SU-DHL-6 (cell line): ENCODE measurements at regions not wholly inside any gene's neighbourhood (a gene's known extent, or its start where the extent isn't known, plus 50 kb on each side); places are given as distances from the start of the nearest gene placed in this dataset.

Experiments used
- H2AFZ ChIP-seq: fragments of 200-600 bp; sonication (generic); 2 replicates; pipeline ENCODE4 v1.6.1; 2014; ENCODE audit warnings: low read depth, mild to moderate bottlenecking, moderate library complexity, mixed read lengths, antibody characterized with exemption, low read length; ENCODE audit not compliant: severe bottlenecking
- H3F3A ChIP-seq: fragments of 200-600 bp; shearing (Covaris generic); 2 replicates; pipeline ENCODE4 v1.6.0; 2016; ENCODE audit warnings: antibody characterized with exemption, mild to moderate bottlenecking; ENCODE audit not compliant: insufficient read depth
- H3K27ac ChIP-seq: fragments of 200-600 bp; sonication (generic); 2 replicates; pipeline ENCODE4 v1.5.1; 2016; ENCODE audit warnings: low read depth, mild to moderate bottlenecking, low read length, moderate library complexity, mixed read lengths
- H3K27me3 ChIP-seq: fragments of 200-600 bp; sonication (generic), shearing (Covaris generic); 2 replicates; pipeline ENCODE4 v1.6.0; 2014; ENCODE audit warnings: mild to moderate bottlenecking, low read length
- H3K36me3 ChIP-seq: fragments of 200-600 bp; sonication (generic); 2 replicates; pipeline ENCODE4 v1.6.1; 2014; ENCODE audit warnings: mild to moderate bottlenecking, low read length, mixed read lengths
- H3K4me2 ChIP-seq: fragments of 300-600, 200-600 bp; shearing (Covaris generic), sonication (generic); 2 replicates; pipeline ENCODE4 v1.6.0; 2014; ENCODE audit warnings: low read length, low read depth, mild to moderate bottlenecking; ENCODE audit not compliant: poor library complexity, severe bottlenecking
- H3K4me3 ChIP-seq: fragments of 200-600 bp; sonication (generic); 2 replicates; pipeline ENCODE4 v1.5.1; 2014; ENCODE audit warnings: antibody characterized with exemption, low read length, mild to moderate bottlenecking, mixed read lengths; ENCODE audit not compliant: insufficient read depth, poor library complexity, severe bottlenecking
- H3K79me2 ChIP-seq: fragments of 200-600 bp; sonication (generic); 2 replicates; pipeline ENCODE4 v1.6.1; 2014; ENCODE audit warnings: mild to moderate bottlenecking, low read length, moderate library complexity; ENCODE audit not compliant: insufficient read depth
- H3K9ac ChIP-seq: fragments of 200-600 bp; sonication (generic); 2 replicates; pipeline ENCODE4 v1.7.0; 2014; ENCODE audit warnings: mild to moderate bottlenecking, low read length
- H3K9me2 ChIP-seq: fragments of 200-600 bp; sonication (generic); replicated peaks from 2 replicates; pipeline ENCODE4 v1.6.1; 2014; ENCODE audit warnings: low read length; ENCODE audit not compliant: insufficient read depth
- H3K9me3 ChIP-seq: fragments of 200-600 bp; sonication (generic); 2 replicates; pipeline ENCODE4 v1.6.1; 2014; ENCODE audit warnings: low read length, mixed read lengths; ENCODE audit not compliant: insufficient read depth
- H4K20me1 ChIP-seq: fragments of 200-600 bp; sonication (generic); 2 replicates; pipeline ENCODE4 v1.6.1; 2014; ENCODE audit warnings: low read depth, mild to moderate bottlenecking, antibody characterized with exemption, low read length, moderate library complexity, mixed read lengths
- CTCF ChIP-seq: fragments of 200-600 bp; sonication (generic); IDR thresholded peaks from one replicate; pipeline ENCODE4 v1.5.1; 2017; ENCODE audit warnings: antibody characterized with exemption, mild to moderate bottlenecking, low read length, moderate library complexity; ENCODE audit not compliant: insufficient read depth, poor library complexity, severe bottlenecking
- EZH2phosphoT487 ChIP-seq: fragments of 200-600 bp; sonication (generic), shearing (Covaris generic); conservative IDR thresholded peaks from 2 replicates; pipeline ENCODE4 v1.6.1; 2018; ENCODE audit warnings: mild to moderate bottlenecking, antibody characterized with exemption, low read length, moderate library complexity, mixed read lengths

DNA sequence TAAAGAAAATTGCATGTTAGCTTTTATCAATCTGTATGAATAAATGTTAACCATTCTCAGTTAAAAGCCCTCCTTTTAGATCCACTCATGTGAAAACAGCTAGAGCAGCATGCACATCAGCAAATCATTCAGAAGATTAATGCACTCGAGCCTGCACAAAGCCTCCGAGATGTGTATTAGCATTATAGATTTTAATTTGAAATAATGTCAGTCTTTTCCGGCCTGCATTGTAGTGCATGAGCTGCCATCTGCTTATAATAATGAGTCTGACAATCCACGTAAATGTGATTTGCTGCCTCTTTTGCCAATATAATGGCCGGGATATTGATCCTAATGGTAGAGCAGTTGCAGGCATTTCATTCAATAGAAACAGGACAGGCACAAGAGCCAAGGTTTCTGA, 585.1 kb downstream of the IRX1 start:
- Histone ChIP-seq H3F3A (no peaks in the 10 kb centered on the region), H3K9ac (no peak overlapping the region), H3K9me3 (no peaks in the 10 kb centered on the region), H3K27ac (no peak overlapping the region), H2AFZ (no peak overlapping the region), H3K36me3 (no peaks in the 10 kb centered on the region), H3K27me3 (no peaks in the 10 kb centered on the region), H4K20me1 (no peaks in the 10 kb centered on the region), H3K79me2 (no peaks in the 10 kb centered on the region), H3K4me3 (no peak overlapping the region), H3K9me2 (no peaks in the 10 kb centered on the region), H3K4me2 (no peak overlapping the region)
- TF ChIP-seq EZH2phosphoT487 (no peak), CTCF (no peak)

DNA sequence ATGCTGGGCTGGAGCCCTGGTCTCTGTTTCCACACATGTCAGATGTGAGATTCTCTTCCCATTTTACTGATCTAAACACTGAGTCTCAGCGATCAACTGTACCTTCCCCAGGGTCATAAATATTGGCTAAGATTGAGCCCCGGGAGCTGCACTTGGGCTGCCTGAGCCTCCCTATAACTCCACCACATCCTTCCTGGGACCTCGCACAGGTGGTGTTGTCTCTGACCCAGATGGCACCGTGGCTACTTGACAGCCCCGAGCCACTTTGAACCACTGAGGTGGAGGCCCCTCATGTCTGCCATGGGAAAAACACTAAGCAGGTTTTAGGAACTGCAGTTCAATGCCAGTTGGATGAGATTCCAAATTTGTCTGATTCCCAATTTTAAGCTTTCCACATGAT, 586.5 kb downstream of the IRX1 start:
- no peaks in the 10 kb centered on the region for H3K36me3 ChIP-seq
- H3K79me2 ChIP-seq = no peaks in the 10 kb centered on the region
- H3K9me2 ChIP-seq = no peaks in the 10 kb centered on the region
- H2AFZ ChIP-seq = no peak overlapping the region
- H3K4me3 ChIP-seq = no peak overlapping the region
- TF ChIP-seq EZH2phosphoT487 (no peak), CTCF (no peak)
- H4K20me1 ChIP-seq = no peaks in the 10 kb centered on the region
- no peak overlapping the region for H3K27ac ChIP-seq
- H3K4me2 ChIP-seq = no peak overlapping the region
- no peak overlapping the region for H3K9ac ChIP-seq
- H3F3A ChIP-seq = no peaks in the 10 kb centered on the region
- no peaks in the 10 kb centered on the region for H3K27me3 ChIP-seq
- no peaks in the 10 kb centered on the region for H3K9me3 ChIP-seq

DNA sequence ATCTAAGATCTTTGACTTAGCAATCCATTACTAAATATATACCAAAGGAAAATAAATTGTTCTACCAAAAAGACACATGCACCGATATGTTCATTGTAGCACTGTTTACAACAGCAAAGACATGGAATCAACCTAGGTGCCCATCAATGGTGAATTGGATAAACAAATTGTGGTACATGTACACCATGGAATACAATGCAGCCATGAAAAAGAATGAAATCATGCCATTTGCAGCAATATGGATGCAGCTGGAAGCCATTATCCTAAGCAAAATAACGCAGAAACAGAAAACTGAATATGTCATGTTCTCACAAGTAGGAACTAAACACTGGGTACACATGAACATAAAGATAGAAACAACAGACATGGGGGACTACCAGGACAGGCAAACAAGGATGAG, 589.5 kb downstream of the IRX1 start:
- Histone ChIP-seq H2AFZ (no peak overlapping the region), H3F3A (no peaks in the 10 kb centered on the region), H3K27me3 (no peaks in the 10 kb centered on the region), H3K4me2 (no peak overlapping the region), H3K27ac (no peak overlapping the region), H3K9me3 (no peaks in the 10 kb centered on the region), H3K9me2 (no peaks in the 10 kb centered on the region), H3K4me3 (no peak overlapping the region), H3K36me3 (no peaks in the 10 kb centered on the region), H3K79me2 (no peaks in the 10 kb centered on the region), H3K9ac (no peak overlapping the region), H4K20me1 (no peaks in the 10 kb centered on the region)
- TF ChIP-seq CTCF = no peak
- TF ChIP-seq EZH2phosphoT487 = no peak

DNA sequence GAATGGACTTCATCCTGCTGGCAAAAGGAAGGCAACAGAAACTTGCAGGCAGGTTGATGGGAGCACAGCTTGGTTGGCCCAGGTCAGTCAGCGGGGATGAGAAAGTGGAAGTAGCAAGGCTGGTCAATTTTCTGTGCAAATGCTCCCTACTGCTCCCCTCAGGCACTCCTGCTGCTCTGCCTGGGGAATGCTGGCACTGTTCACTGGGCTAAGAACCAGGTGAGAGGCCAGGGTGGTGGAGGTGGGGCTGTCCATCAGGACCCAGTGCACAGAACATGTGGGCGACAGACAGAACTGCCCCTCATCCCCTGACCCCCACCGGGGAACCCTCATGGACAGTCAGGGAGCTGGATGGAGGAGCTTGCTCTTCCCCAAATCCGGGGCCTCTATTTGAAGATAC, 593.1 kb downstream of the IRX1 start:
- Histone ChIP-seq H3K9ac (no peak overlapping the region), H3K4me3 (no peak overlapping the region), H3K9me2 (no peaks in the 10 kb centered on the region), H3K79me2 (no peaks in the 10 kb centered on the region), H3K27ac (no peak overlapping the region), H3K36me3 (no peaks in the 10 kb centered on the region), H3K9me3 (no peaks in the 10 kb centered on the region), H3K27me3 (no peaks in the 10 kb centered on the region), H3K4me2 (no peak overlapping the region), H3F3A (no peaks in the 10 kb centered on the region), H4K20me1 (no peaks in the 10 kb centered on the region), H2AFZ (no peak overlapping the region)
- TF ChIP-seq CTCF (no peak), EZH2phosphoT487 (no peak)
